ENCODE measurements at regions not wholly inside any gene's neighbourhood (a gene's known extent, or its start where the extent isn't known, plus 50 kb on each side); places are given as distances from the start of the nearest gene placed in this dataset.

DNA sequence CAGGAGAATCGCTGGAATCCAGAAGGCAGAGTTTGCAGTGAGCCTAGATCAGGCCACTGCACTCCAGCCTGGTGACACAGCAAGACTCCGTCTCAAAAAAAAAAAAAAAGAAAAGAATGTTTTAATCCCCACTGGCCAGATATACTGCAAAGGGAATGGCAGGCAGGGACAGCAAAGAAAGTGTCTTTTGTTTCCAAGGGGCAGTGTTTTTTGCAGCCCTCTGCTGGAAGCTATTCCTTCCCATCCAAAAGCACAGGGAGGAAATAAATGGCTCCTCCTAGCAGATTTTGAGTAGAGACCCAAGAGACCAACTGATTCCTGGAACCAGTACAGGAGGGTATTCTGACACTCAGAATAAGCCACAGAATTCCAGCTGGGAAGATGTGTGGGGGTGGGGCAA is 112.5 kb upstream of the STMND1 start:
- TF ChIP-seq CTCF (IDR thresholded peaks at IDR 0.05) (no peak), POLR2AphosphoS5 (IDR thresholded peaks at IDR 0.05) (no peak), POLR2A (IDR thresholded peaks at IDR 0.05) (no peak)
- Histone ChIP-seq H3K4me3 (no peak overlapping the region), H3K27ac (no peak overlapping the region), H3K27me3 (replicated peaks; ENCODE audit: insufficient read depth) (no peaks in the 10 kb centered on the region), H3K36me3 (no peaks in the 10 kb centered on the region), H3K4me1 (replicated peaks) (no peaks in the 10 kb centered on the region), H3K9me3 (no peaks in the 10 kb centered on the region)
- DNase-seq (ENCODE audit: low spot score), result no peak
- intact Hi-C loops (cut with DNase I), result no loop called here
- WGBS, result 85% methylated on average over 2 of the region's 2 CpGs

- no peaks in the 10 kb centered on the region for H3K36me3 ChIP-seq
- TF ChIP-seq CTCF (IDR thresholded peaks at IDR 0.05) (no peak), POLR2AphosphoS5 (IDR thresholded peaks at IDR 0.05) (no peak), POLR2A (IDR thresholded peaks at IDR 0.05) (no peak)
- intact Hi-C loops (cut with DNase I), result no loop called here
- no peak overlapping the region for H3K27ac ChIP-seq
- no peak for DNase-seq (ENCODE audit: low spot score)
- H3K4me3 ChIP-seq, result no peak overlapping the region
- H3K9me3 ChIP-seq, result no peaks in the 10 kb centered on the region
- 95% methylated on average over 1 of the region's 1 CpG for WGBS
- H3K27me3 ChIP-seq (replicated peaks; ENCODE audit: insufficient read depth), result no peaks in the 10 kb centered on the region
- no peaks in the 10 kb centered on the region for H3K4me1 ChIP-seq (replicated peaks)
These were observed 113.9 kb upstream of the STMND1 start for GRCh38 chr6:16987996-16988395.

DNA sequence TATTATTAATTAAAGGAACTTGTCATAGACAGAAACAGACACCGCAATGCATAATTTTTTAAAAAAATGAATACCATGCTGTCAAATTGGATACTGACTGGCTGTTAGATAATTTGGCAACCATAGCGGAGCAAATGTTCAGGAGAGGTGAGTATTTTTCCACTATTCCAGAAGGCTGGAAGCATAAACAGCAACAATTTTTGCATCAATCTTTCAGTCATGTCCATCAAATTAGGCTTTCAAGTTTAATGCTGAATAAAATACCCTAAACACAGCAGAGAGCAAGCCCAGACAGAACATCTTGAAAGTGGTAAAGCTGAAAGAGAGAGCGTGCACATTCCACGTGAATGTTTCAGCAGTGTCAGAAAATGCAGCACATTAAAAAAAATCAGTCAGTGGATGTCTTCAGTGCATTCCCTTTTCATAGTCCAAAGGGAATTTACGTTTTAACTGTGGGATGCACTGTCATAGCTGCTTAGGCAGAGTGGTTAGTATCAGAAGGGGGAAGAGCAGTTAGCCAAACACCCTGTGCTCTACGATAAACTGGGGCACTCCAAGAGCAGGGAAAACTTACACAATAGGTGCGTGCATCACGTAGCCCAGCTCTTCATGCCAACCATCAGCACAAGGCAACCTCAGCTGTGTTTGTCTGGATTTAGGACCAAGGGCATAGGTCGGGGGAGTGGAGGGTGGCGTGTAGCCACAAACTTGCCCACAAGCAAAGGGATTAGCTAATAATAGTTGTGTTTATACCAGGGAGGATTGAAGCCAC is 116.2 kb upstream of the STMND1 start:
- peak overlapping the region in 1 of 2 donors; percentile 47 for H3K27ac ChIP-seq
- intact Hi-C loops (cut with DNase I), result no loop called here
- no peak for TF ChIP-seq POLR2A (IDR thresholded peaks at IDR 0.05)
- TF ChIP-seq POLR2AphosphoS5 (IDR thresholded peaks at IDR 0.05), result no peak
- TF ChIP-seq CTCF (IDR thresholded peaks at IDR 0.05), result no peak
- no peaks in the 10 kb centered on the region for H3K27me3 ChIP-seq (replicated peaks; ENCODE audit: insufficient read depth)
- WGBS, result 21% methylated on average over 10 of the region's 10 CpGs
- H3K9me3 ChIP-seq, result no peaks in the 10 kb centered on the region
- DNase-seq (ENCODE audit: low spot score), result no peak
- no peak overlapping the region for H3K4me3 ChIP-seq
- no peaks in the 10 kb centered on the region for H3K4me1 ChIP-seq (replicated peaks)
- no peaks in the 10 kb centered on the region for H3K36me3 ChIP-seq

GRCh38 chr6:16982807-16983206 is 119.0 kb upstream of the STMND1 start:
- H3K36me3 ChIP-seq, result no peaks in the 10 kb centered on the region
- H3K27ac ChIP-seq, result no peak overlapping the region
- no peaks in the 10 kb centered on the region for H3K27me3 ChIP-seq (replicated peaks; ENCODE audit: insufficient read depth)
- no peak for TF ChIP-seq POLR2A (IDR thresholded peaks at IDR 0.05)
- TF ChIP-seq POLR2AphosphoS5 (IDR thresholded peaks at IDR 0.05), result no peak
- no peak for TF ChIP-seq CTCF (IDR thresholded peaks at IDR 0.05)
- no peaks in the 10 kb centered on the region for H3K4me1 ChIP-seq (replicated peaks)
- WGBS, result 39% methylated on average over 3 of the region's 3 CpGs
- no peak for DNase-seq (ENCODE audit: low spot score)
- no peaks in the 10 kb centered on the region for H3K9me3 ChIP-seq
- intact Hi-C loops (cut with DNase I), result no loop called here
- H3K4me3 ChIP-seq, result no peak overlapping the region

GRCh38 chr6:16979677-16980370 is 122.0 kb upstream of the STMND1 start:
- Histone ChIP-seq H3K9me3 (no peaks in the 10 kb centered on the region), H3K36me3 (no peaks in the 10 kb centered on the region), H3K27me3 (replicated peaks; ENCODE audit: insufficient read depth) (no peaks in the 10 kb centered on the region), H3K4me1 (replicated peaks) (no peaks in the 10 kb centered on the region), H3K4me3 (no peak overlapping the region), H3K27ac (no peak overlapping the region)
- intact Hi-C loops (cut with DNase I), result no loop called here
- TF ChIP-seq CTCF (IDR thresholded peaks at IDR 0.05), result no peak
- TF ChIP-seq POLR2A (IDR thresholded peaks at IDR 0.05), result no peak
- no peak for TF ChIP-seq POLR2AphosphoS5 (IDR thresholded peaks at IDR 0.05)
- WGBS, result 88% methylated on average over 7 of the region's 7 CpGs
- DNase-seq (ENCODE audit: low spot score), result no peak

All from prostate gland (tissue), 2 donors.